ENCODE measurements at regions not wholly inside any gene's neighbourhood (a gene's known extent, or its start where the extent isn't known, plus 50 kb on each side); places are given as distances from the start of the nearest gene placed in this dataset.

DNA sequence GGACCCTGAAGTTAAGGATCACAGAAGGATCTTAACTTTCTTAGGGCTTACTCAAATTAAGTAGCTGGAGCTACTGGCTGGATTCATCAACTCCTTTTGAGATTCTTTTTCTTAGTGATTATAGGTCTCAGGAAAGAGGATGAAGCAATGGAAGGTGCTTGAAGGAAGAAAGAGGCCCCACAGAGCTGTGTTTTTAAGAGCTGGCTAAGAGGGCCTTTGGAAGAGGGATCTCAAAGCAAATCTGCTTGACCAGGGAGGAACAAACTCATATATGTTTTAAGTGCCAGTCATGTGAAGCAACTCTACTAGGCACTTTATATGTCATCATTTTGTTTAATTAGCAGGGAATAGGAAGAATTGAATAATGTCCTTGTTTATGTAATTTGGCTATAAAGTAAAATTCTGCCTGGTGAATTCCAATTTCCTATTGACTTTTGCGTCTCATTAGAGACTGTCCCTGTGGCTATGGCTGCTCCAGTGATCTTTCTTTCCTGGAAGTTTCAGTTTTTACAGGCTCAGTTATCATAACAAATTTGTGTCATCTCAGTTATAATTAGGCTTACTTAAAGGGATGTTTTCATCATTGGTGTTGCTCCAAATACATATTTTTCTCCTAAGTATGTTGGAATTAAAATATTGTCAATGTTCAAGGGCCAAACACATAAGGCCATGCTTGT, 222.8 kb upstream of the CITED2 start:
- DNase-seq = no peak

DNA sequence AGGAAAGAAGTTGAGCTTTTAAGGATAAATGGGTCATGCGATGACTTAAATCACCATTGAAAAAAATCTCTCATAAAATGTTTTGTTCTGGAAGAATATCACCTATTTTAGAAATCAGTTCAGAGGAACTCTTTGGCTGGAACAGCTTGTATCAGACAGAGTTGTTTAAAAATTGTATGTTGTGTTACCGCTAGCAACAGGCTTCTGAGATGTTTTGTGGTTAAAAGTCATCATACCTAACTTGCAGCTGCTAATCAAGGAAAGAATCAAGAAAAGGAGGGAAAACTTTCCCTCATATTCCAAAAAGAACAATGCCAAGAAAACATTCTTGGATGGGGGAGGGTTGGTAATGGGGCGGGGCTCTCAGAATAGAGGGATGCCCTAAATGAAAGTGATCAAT, 220.7 kb upstream of the CITED2 start:
- DNase-seq = peak; percentile 78

DNA sequence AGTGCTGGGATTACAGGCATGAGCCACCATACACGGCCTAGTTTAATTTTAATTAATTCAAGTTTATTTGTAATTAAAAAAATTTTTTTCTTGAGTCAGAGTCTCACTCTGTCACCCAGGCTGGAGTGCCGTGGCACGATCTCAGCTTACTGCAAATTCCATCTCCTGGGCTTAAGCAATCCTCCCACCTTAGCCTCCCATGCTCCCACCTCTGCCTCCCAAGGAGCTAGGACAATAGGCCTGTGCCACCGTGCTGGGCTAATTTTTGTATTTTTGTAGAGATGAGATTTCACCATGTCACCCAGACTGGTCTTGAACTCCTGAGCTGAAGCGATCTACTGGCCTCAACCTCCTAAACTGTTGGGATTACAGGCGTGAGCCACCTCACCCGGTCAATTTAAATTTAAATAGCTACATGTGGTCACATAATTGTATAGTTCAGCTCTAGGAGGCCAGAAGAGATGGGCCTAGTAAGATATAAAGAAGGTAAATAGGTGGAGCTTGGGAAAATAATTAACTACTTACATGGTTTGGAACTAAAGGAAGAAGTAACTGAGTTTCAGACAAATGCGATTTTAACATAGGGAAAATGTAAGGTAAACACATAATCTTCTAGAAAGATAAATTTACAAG, 220.0 kb upstream of the CITED2 start:
- DNase-seq = no peak

DNA sequence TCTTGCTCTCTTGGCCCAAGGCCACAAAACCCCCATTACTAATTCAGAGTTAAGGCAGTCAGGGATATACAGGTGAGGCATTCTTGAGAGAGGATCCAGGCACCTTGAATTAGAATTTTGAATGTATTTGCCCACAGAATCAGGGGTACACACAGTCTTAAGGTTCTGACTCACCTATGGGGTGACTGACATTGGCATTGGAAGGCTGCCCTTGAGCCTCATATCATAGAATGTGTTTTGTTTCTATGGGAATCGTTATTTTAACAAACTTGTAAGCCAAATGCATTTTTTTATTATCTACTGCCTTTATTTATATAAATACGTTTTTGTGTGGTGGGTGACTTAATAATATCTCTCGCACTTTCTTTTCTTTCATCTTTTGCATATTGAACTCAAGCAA, 218.6 kb upstream of the CITED2 start:
- DNase-seq = no peak

DNA sequence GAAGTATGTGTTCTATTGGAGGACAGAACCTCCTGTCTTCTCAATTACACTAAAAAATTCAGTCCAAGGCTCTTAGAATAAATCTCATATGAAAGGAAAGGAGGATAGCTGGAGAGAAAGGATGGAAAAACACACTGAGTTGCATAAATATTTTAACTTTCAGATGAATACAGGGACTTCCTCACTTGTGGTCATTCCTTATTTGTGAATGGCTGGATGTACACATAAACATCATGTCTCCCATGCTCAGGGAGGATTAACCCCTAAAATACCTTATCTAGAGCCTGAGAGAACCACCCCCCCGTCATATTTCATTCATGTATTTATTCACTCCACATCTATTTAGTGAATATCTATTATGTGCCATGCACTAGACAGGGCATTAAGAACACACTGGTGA, 217.6 kb upstream of the CITED2 start:
- no peak for DNase-seq

DNA sequence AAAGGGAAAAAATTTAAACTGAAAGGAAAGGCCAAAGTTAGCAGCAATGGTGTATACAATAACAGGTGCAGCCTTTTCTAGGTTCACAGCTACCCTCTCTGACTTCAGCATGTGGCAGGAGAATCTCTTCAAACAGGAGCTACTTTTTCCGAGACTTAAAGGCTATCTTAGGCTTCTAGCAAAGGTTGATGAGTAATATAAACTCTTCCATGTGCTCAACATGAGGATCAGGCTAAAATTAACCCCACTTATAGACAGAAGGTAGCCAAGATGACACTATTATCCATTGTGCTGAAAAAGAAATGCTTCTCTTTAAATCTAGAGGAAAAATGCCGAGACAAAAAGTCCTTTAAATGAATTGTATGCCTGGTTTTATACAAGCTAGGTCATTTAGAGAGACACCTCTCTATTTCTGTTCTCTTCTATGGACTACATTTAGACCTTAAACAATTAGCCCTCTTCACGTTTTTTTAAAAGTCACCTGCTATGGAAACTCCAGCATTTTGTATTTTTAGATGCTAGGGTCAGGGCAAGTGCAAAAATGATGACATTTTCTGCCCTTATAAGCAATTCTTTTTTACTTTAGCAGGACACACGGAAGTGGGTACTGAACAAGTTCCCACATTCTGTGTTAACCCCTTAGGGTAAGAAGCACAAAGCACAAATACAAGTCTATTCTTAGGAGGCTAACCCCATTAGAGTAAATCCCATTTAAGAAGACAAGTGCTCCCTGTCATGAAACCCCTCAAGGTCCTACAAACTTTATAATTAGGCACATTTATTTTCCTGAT, 216.8 kb upstream of the CITED2 start:
- no peak for DNase-seq

DNA sequence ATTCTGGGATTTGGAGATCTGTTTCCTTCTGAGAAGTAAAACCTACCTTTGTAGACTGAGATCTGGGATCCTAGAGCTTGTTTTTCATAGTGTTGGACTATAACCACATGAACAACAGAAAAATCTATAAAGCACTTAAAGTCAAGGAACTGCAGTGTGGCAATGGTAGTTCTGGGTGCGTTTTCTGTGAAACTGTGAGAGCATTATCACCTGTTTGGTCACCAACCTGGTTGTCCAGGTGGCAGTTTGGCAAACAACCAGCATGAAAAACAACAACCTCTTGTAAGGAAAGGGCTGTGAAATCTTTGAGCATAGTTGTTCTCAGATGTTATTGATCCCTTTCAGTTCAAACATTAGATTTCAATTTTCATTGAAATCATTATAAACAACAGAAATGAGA, 215.8 kb upstream of the CITED2 start:
- DNase-seq = no peak

DNA sequence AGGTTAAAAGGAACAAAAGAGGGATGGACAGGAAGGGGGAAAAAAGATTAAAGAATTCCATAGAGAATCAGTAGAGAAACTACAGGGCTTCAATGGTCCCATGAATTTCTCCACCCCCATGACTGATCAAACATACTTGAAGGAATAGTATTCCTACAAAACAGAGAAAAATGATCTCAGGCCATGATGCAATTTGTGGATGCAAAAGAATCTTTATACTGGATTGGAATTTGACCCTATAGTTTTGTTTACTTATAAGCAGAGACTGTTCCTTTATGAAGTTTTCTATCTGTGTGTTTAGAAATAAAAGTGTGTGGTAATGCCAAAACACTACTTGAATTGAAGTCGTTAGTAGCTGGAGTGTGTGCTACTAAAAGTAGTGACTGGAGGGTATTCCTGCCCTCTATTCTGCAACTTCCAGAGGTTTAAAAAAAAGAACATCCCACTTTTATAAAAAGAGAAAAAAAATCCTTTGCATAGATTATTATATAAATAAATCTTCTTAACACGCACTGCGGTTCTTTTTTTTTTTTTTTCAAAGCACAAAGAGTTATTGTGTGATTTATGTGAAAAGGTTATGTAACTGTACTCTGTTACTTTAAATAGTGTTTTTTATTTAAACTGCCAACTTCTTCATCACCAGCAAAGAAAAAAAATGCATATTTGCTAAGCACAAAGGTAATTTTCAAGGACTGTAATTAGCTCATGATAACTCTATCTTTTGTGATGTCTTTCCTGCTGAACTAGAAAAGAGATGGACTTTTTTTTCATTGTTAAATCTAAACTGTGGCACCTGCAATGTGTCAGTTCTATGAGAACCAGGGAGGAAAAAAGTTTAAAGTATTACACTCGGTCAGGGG, 214.5 kb upstream of the CITED2 start:
- peak; percentile 86 for DNase-seq

DNA sequence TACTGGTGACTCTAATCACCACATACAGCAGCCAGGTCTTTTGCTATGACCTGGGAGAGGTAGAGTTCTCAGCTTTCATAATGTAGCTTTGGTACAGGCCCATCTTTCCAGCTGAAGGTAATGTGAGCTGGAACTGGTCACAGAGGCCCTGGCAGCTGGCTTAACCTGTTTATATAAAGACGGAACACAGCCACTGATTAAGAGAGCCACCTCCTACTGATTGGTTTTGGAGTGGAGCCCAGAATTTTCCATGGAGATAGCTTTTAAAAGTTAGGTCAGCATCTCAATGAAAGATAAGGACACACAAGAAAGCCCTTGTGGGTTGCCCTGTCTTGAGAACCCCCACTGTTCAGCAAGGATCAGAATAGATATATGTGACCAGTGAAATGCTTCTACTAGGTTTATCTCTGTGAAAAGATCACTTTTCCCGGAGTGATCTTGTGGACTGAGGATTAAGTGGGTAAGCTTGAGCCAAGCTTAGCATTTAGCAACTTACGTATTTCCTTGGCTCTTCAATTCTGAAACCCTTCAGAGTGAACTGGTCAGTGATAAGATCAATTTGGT, 213.7 kb upstream of the CITED2 start:
- peak; percentile 56 for DNase-seq

DNA sequence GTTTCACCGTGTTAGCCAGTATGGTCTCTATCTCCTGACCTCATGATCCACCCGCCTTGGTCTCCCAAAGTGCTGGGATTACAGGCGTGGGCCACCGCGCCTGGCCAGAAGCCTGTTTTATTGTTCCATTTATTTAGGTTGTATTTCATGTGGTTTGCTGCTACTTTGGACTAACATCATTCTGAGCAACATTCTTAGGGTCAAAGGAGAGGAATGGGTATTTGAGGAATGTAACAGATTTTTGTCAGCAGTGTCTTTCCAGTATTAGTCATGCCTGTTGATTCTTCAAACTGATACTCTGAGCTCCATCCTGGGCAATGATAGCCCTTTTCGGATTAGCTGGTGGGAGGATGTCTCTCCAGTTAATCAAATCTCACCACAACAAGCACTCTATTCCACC, 213.0 kb upstream of the CITED2 start:
- DNase-seq = peak; percentile 97

DNA sequence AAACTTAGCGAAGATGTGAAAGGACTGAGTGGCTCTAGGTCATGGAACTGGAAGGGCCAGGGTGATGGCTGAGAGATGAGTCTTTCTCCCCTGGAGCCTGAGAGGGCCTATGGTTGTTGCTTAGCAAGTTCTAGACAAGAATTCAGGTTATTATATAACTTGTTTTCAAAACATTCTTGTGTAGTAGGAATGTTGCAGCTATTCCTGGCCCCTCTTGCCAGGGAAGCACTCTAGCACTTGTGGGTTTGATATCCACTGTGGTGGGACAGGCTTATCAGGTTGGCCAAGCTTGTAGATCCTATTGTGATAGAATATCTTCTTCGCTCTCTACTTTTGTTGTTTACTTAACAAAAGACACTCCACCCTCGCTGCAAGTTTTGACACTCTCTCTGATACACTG, 211.8 kb upstream of the CITED2 start:
- DNase-seq = no peak

DNA sequence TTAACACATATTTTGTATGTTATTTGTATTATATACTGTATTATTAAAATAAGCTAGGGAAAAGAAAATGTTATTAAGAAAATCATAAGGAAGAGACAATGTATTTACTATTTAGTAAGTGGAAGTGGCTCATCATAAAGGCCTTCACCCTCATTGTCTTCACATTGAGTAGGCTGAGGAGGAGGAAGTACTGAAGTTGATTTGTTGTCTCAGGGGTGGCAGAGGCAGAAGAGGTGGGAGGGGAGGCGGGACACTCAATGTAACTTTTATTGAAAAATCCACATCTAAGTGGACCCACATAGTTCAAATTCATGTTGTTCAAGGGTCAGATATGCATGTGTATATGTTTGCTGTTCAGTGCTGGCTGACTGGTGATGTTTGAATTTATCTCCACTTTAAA, 210.2 kb upstream of the CITED2 start:
- no peak for DNase-seq

DNA sequence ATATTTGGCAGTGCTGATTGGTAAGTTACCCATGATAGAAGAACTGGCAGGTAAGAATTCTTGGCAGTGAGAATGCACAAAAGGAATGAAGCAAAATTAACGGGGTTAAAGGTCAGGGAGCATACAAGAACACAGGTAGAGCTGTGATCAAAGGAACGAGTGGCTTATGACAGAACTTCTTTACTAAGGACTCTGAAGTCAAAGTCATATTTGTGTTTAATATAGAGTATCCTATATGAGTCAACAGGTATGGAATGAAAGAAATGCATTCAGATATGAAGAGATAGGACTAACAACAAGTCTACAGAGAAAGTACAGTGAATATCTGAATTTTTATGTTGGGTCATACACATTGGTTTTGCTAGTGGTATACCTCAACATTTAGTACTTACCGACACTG, 209.0 kb upstream of the CITED2 start:
- DNase-seq = peak; percentile 75

DNA sequence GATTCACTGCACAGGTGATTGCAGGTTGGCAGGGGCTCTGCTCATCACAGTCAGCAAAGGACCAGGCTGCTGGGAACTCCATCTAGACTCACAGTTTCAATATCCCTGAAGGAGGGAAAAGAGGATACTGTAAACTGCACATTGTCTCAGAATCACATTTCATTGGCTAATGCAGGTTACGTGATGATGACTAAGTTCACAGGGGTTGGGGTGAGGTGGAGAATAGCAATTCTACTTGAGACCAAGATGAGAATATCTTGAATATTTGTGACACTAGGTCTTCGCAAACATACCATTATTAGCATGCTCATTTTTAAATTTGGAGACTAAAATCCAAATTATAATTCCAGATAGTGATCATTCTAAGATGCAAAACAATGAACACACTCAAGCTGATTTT, 208.5 kb upstream of the CITED2 start:
- peak; percentile 69 for DNase-seq

DNA sequence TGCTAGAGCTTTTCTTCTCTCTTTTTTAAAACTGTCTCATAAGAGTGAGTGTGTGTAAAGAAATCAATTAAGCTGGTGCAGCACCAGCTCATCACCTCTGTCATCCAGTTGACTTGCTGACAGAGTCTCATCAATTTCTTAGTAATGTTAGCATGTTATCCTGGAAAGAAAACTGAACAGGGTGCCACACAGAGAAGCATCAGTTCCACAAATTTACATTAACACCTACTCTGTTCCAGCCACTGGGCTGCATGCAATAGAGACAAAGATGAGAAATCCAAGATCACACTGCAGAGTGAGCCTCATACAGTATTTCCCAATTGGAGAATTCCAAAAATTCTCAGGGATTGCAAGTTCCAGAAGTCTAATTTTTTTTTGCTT, 207.0 kb upstream of the CITED2 start:
- DNase-seq = no peak

DNA sequence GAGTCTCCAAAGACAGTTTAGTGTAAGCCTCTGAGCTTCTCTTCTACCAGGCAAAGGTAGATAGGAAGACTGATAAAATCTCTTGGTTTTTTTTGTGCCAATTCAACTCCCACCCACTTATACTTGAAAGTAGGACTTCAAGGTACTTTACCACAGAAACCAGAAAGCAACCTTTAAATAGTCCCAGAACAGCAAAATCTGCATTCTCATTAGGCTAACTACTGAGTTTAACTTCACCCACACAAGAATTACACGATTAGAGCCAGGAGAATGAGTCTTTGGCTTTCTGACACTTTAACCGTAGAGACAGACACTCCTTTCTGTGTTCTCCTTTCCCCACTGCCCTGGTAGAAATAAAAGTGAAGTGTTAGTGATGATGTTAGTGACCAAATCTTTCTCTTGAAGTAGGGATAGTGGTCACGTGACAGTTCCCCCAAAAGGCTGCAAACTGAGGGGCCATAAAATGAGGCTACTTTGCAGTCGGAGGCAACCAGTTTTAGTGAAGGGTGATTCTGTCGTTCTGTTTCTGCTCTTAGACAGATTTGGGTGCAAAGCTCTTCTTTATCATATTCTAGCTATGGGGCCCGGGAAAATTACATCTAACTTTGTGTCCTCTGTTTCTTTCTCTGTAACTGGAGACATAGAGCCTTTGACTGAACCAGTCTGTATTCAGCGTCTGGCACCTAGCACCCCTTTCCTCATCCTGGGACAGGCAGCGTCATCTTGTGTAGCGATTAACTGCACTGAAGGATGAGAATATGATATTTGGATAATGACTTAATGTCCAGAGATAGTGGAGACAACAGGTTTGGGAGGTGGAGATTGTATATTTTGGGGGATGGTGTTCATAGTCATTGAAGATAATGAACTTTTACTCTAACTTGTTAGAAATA, 206.4 kb upstream of the CITED2 start:
- DNase-seq = no peak

DNA sequence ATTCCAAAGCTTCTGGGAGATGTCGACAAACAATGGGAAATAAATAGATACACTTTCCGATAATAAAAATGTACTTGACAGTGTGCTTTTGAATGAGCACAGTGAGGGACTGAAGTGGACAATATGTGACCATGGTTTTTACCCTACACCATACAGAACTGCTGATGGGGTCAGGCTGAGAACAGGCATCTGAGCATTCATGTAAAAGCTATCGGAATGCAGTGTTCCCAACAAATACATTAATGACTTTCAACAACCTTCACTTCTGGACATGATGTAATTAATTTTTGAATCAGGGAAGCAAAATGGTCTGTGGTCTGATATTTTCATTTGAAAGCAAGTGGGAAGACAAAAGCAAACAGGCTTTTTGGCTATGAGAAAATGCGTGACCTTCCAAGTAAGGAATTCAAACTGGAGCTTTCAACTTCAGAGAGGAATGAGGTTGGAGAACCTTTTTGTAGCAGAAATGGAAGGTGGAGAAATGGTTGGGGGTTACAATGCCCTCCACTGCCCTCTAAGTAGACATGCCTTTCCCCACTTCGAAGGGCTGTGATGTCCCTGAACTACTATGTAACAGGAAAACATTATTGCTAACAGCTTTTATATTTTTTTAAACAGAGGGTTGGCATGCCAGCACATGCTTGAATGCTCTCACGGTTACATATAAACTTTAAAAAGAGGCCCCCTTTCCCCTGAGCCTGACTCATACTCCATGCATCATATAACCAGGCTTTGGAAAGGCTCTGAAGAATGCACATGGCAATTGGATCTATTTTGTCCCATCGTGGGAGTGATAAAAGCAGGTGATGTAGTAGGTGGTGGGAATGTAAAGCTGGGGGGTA, 203.5 kb upstream of the CITED2 start:
- peak; percentile 96 for DNase-seq

DNA sequence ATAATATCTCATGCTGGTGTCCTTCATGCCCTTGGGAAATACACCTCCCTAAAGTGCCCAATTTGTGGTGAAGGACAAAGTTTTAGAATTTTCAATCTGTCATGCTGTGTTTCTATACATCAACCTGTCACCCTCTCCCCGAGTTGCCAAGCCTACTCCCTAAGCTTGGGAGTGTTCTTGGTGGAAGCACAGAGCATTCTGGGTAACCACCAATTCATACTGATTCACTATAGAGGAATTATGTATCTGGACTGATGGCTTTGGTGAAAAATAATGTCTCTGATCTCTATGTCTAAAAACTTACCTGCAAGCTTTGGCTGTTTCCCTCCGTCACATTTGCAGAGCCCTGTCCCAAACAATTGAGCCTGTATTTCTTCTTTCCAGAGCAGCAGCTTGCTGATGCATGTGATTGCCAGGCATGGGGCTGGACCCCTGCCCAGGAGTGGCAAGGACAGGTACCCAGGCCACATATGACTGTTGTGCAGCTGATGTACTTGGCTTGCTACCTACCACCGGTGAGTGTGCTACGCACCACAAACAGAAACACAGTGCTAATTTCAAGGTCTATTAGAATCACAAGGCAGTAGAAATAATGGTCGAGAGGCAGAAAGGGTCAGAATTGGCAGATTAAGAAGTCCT, 202.8 kb upstream of the CITED2 start:
- peak; percentile 69 for DNase-seq

DNA sequence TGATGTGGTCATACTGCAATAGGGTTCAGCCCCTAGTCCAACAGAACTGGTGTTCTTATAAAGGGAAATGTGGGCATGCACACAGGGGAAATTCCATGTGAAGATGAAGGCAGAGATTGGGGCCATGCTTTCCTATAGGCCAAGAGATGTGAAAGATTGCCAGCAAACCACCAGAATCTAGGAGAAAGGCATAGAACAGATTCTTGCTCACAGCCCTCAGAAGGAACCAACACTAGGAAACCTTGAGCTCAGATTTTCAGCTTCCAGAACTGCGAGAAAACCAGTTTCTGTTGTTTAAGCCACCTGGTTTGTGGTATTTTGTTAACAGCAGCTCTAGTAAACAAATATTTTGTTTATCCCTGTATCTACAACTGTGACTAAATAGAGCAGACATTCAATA, 197.6 kb upstream of the CITED2 start:
- DNase-seq = no peak

DNA sequence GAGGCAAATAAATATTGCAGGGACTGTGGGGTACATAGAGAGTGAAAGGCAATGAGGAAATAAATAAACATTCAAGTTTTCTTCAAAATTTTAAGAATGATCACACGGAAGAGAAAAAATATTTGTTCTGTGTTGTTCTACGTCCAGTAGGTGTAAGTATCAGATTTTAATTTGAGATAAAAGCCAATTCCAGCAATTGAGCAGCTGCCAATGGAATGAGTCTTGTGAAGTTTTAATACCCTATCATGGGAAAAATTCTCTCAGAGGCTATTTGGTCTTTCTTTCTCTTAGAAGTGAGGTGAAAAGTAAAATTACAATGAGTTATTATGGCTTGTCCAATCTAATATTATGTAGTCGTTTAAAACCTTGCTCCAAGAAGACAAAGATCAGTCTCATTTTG, 195.7 kb upstream of the CITED2 start:
- no peak for DNase-seq

All from fibroblast of skin of right biceps (primary cell).